D341Med (cell line): ENCODE measurements at regions not wholly inside any gene's neighbourhood (a gene's known extent, or its start where the extent isn't known, plus 50 kb on each side); places are given as distances from the start of the nearest gene placed in this dataset.

Experiments
- DNase-seq: peaks from one replicate; pipeline ENCODE4 v3.0.0; 2012; ENCODE audit warnings: low spot score

GRCh38 chr4:31275906-31276305 is 555.7 kb downstream of the PCDH7 start:
- no peak for DNase-seq

GRCh38 chr4:31283679-31284078 is 563.5 kb downstream of the PCDH7 start:
- DNase-seq = no peak

- no peak for DNase-seq
These were observed 570.7 kb downstream of the PCDH7 start for GRCh38 chr4:31290836-31291235.

- DNase-seq = no peak
These were observed 571.1 kb downstream of the PCDH7 start for GRCh38 chr4:31291238-31291637.

GRCh38 chr4:31294655-31295480 is 574.7 kb downstream of the PCDH7 start:
- no peak for DNase-seq

- DNase-seq = no peak
These were observed 578.6 kb downstream of the PCDH7 start for GRCh38 chr4:31298737-31299136.

GRCh38 chr4:31307029-31307428 is 586.9 kb downstream of the PCDH7 start:
- no peak for DNase-seq

- no peak for DNase-seq
These were observed 604.6 kb downstream of the PCDH7 start for GRCh38 chr4:31324814-31325213.

- DNase-seq = no peak
These were observed 605.1 kb downstream of the PCDH7 start for GRCh38 chr4:31325300-31325699.

- no peak for DNase-seq
These were observed 606.9 kb downstream of the PCDH7 start for GRCh38 chr4:31327031-31327430.

- DNase-seq = no peak
These were observed 608.8 kb downstream of the PCDH7 start for GRCh38 chr4:31328932-31329331.

- DNase-seq = no peak
These were observed 614.1 kb downstream of the PCDH7 start for GRCh38 chr4:31334086-31334910.

GRCh38 chr4:31338000-31338399 is 617.8 kb downstream of the PCDH7 start:
- no peak for DNase-seq

GRCh38 chr4:31341601-31342359 is 621.6 kb downstream of the PCDH7 start:
- no peak for DNase-seq

GRCh38 chr4:31343061-31343460 is 622.9 kb downstream of the PCDH7 start:
- no peak for DNase-seq

- no peak for DNase-seq
These were observed 629.7 kb downstream of the PCDH7 start for GRCh38 chr4:31349907-31350306.

GRCh38 chr4:31351695-31352094 is 631.5 kb downstream of the PCDH7 start:
- no peak for DNase-seq

GRCh38 chr4:31356839-31357238 is 636.7 kb downstream of the PCDH7 start:
- no peak for DNase-seq

GRCh38 chr4:31360786-31361185 is 640.6 kb downstream of the PCDH7 start:
- no peak for DNase-seq

GRCh38 chr4:31362756-31363155 is 642.6 kb downstream of the PCDH7 start:
- no peak for DNase-seq

- DNase-seq = no peak
These were observed 645.0 kb downstream of the PCDH7 start for GRCh38 chr4:31365006-31365690.

- no peak for DNase-seq
These were observed 645.9 kb downstream of the PCDH7 start for GRCh38 chr4:31366041-31366440.
